ENCODE measurements at regions not wholly inside any gene's neighbourhood (a gene's known extent, or its start where the extent isn't known, plus 50 kb on each side); places are given as distances from the start of the nearest gene placed in this dataset.
"Not testable (repeated sequence)": the region's sequence is repeated elsewhere in the genome, so short reads cannot be mapped to it uniquely, and the experiment has no call there.

DNA sequence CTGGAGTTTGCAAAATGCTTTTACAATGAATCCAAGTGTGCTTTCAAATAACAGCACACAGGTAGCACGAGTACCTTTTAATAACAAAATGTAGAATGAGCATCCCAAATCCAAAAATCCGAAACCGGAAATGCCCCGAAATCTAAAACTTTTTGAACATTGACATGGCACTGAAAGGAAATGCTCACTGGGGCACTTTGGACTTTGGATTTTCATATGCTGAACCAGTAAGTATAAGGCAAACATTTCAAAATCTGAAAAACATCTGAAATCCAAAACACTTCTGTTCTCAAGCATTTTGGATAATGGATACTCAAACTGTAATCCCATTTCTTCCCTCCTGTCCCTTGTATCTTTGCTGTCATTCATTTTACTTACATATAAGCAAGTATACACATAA, 50.1 kb downstream of the GCNT4 start:
- no peak for DNase-seq

- DNase-seq, result no peak
Observed at GRCh38 chr5:74995926-74996325, 56.4 kb downstream of the GCNT4 start.

- no peak for DNase-seq
Observed at GRCh38 chr5:74994826-74995225, 57.5 kb downstream of the GCNT4 start.

DNA sequence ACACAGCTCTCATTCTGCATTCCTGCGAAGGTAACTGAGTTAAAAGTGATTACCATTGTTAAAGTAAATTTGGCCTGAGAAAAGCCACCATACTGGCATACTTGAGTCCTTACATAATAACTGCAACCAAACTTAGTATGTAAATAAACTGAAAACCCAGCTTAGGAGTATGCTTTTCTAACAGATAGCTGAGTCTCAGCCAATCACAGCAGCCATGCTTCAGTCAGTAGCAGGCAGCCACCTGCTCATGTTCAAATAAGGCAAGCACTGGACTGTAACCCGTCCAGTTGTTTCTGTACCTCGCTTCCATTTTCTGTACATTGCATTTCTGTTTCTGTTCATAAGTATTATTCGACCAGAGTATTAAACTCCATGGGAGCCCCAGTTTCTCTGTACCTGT, 58.6 kb downstream of the GCNT4 start:
- no peak for DNase-seq

DNA sequence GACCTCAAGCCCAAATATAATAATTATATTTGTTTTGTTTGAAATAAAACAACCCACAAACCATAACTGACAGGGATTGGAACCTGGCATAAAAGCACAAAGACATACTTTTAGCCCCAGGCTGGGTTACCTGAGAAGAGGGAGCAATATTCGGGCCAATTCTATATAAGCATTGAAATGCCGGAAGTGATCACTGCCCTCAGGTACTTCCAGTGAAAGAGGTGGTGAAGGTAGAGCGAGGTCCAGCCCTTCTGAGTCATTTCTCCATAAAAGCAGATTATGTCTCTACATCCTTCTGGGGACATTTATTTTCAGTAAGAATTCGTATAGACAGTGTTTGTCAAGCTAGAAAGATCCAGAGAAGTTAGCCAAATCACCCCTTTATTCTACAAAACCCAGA, 59.6 kb downstream of the GCNT4 start:
- DNase-seq, result no peak

DNA sequence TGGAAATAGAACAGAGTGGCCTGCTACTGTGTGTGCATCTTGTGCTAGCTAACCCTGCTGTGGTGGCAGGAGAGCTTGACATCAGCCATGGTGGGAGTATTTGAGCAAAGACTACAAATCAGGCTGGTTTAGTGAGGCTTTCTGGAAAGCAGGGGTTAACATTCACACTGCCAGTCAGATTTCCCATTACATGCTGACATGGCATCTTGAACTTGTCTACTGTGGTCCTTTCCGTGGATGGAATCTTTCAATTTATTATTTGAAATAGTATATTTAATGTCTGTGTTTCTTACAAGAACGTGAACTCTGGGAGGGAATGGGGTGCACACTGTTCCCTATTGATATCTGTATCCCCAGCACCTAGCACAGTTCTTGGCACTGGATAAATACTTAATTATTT, 60.8 kb downstream of the GCNT4 start:
- no peak for DNase-seq

DNA sequence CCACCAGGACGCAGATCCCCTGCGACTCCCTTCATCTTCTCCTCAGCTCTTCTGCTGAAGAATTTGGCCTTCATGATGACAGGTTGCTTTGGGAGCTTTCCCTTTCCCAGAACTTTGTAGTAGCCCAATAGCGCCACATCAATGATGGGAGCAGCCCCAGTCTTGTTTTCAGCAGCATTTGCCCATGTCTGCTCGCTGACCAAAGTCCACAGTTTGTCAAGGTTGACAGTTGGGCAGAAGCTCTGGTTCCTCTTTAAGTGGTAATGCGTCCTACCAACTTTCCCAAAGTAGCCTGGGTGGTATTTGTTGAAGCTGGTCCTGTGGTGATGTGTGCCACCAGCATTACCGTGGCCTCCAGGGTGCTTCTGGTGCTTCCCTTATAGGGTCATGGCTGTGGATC, 62.2 kb downstream of the GCNT4 start:
- DNase-seq, result no peak

GRCh38 chr5:74988273-74988983, 63.9 kb downstream of the GCNT4 start:
- DNase-seq, result no peak

DNA sequence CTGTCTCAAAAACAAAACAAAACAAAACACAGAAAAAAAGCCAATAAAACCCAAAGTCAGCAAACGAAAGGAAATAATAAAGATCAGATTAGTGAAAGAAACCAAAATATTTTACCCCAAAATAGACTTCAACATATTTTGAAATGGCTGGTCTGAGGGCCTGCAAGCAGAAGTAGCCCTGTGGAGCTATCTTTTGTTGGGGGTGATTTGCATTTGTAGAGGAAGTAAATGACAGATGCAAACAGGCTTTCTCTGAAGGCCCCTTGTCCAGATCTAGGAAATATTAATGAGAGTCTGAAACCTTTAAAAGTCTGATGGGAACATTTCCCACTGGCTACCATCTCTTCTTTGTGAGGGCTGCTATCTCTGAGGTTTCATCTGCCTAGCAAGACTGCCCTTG, 74.0 kb downstream of the GCNT4 start:
- no peak for DNase-seq

- DNase-seq, result no peak
Observed at GRCh38 chr5:74977471-74977870, 74.9 kb downstream of the GCNT4 start.

DNA sequence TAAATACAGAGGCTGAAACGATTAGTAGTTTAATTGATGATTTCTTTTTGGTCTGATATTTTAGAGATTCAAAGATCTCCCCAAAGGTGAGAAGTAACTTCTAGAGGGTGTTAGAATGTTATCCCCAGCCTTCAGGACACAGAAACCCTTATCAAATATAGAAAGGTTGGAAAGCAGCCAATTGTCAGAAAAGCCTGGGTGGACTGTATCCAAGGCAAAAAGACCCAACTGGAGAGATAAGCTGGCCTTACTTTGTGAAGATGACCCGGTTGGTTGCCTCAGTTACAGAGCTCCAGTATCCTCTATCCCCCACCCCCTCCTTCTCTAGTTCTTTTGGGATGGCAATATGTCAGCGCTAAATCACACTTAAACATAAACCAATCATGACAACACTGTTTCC, 75.7 kb downstream of the GCNT4 start:
- DNase-seq, result no peak

DNA sequence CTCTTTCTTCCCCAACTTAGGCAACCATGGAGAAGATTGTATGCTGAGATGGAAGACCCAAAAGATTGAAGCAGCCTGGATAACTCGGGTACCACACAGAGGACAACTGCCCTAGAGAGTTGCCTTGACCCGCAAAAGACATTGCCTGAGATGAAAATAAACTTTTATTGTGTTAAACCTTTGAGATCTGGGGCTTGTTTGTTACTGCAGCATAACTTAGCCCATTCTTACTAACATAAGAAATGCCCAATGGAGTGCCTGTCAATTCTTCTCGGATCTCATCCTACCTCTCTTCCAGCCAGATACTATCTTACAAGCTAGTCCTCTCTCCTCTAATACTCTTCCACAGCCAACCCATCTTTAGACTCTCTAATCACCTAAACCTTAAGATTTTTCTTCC, 76.8 kb downstream of the GCNT4 start:
- no peak for DNase-seq

DNA sequence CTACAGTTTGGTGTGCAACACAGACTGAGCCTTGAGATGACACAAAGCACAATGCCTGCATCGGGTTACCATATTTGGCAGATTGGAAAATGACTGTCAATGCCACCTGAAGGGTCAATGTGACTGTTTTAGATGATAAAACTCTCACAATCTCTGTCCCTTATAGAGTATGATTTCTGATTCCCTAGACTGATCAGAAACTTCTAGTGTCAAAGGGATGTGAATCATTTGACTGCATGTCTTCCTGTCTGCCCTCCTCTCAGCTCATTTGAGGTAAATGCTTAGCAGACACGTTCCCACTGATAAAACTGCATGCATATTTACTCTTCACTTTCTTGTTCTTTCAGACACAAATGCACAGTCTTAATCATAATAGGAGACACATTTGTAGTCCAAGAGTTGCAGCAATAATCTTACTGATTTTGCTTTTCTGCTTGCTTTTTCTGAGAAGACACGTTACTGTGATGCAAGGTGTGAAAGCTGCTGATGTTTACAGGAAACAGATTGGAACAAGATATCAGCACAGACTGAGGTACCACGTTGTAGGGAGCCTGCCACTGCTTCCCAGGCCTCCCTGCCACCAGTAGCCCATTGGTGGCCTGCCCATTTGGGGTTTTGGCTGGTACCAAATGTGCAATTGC, 77.8 kb downstream of the GCNT4 start:
- no peak for DNase-seq

- no peak for DNase-seq
Observed at GRCh38 chr5:74973694-74974093, 78.7 kb downstream of the GCNT4 start.

DNA sequence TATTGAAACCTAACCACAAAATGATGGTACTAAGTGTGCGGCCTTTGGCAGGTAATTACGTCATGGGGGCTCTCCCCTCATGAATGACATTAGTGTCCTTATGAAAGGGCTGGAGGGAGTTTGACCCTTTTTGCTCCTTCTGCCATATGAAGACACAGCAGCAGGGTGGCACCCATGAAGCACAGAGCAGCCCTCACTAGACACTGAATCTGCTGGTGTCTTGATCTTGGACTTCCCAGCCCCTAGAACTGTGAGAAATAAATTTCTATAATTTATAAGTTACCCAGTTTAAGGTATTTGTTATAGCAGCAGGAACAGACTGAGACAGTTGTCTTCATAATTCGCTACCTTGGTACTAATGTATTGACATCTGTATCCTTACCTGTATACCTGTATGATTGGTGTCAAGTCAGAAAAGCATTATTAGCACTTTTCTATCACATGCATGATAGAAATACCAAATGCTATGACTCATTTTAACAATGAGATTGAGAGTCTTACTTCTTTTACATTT, 80.4 kb downstream of the GCNT4 start:
- no peak for DNase-seq

GRCh38 chr5:74970891-74971290, 81.5 kb downstream of the GCNT4 start:
- DNase-seq, result not testable (repeated sequence)

DNA sequence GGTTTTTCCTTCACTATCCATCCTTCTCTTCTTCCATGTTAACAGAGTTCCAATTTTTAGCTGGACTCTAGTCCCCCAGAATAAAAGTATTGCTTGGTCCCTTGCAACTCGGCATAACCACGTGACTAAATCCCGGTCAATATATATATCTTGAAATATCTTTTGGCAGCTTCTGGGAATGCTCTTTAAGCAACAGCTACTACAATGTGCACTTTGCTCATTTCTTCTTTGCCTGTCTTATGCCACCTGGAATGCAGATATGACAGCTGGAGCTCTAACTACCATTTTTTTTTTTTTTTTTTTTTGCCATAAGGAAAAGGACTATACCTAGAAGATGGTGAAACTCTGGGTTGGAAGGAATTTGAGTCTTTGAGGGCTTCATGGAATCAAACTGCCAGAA, 82.6 kb downstream of the GCNT4 start:
- no peak for DNase-seq

DNA sequence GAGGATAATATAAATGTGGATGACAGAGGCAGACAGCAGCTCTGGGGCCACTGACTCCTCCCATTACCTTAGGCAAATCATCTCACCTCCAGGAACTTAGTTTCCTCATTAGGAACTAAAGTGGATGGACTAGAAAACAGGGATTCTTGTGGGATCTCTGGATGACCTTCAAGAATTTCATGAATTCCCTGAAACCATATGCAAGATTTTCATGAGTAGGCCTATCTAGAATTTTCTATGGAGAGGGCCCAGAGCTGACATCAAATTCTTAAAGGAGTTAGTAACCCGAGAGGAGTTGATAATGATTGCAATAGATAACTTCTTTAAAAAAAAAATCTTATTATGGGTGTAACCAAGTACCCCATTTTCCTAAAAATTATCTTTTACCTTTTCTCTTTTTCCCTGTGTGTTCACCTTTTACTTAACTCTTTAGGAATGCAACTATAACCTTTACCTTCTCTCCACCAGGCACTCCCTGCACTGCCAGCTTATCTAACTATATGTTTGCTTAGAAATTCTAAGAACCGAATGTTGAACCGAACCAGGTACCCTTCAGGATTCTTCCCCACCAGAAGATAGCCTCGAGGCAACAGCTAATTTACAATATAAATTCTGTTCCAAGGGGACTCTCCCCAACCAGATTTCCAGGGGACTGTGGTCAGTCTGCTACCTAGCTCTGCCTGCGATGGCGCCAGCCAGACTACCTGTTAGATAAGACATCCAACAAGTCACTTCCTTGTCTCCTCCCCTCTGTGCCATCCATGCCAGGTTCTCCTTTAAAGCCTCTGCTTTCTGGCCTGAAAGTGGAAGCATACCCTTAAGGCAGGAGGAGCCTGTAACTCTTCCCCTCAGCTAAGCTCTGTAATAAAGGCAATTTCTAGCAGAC, 86.0 kb downstream of the GCNT4 start:
- no peak for DNase-seq

DNA sequence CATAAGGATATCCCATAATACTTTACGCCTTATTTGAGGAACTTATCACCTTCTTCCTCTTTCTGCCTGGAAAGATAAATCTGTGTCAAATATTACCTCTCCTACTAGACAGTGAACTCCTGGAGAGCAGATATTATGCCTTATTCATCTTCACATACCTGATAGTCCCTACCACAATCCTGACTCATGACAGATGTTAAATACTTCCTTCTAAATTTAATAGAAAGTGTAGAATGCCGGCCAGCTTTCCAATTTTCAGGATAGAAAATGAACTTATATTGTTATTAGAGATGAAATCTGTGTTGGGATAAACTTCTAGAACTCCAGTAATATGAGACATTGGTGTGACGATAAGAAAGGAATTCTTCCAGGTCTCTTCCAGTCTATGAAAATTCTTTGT, 89.0 kb downstream of the GCNT4 start:
- no peak for DNase-seq

- no peak for DNase-seq
Observed at GRCh38 chr5:74957906-74958305, 91.7 kb upstream of the FAM169A start.

- no peak for DNase-seq
Observed at GRCh38 chr5:74957029-74957784, 91.0 kb upstream of the FAM169A start.

- no peak for DNase-seq
Observed at GRCh38 chr5:74956278-74956677, 90.1 kb upstream of the FAM169A start.

DNA sequence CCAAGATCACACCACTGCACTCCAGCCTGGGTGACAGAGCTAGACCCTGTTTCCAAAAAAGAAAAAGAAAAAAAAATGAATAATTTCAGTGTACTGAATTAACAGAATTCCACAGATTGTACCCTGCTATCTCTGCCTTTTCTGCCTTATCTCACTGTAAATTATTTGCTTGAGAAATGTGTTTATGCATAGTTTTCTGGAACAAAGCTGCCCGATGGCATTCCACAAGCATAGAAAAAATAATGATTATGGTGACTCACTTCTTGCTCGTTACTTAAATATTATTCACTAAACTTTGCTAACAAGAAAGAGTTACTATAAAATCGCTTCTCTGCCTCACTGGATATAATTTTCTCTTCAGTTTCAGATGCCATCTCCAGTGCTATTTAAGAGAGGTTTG, 88.7 kb upstream of the FAM169A start:
- DNase-seq, result no peak
